Stimulated activated naive B cell treated with anti-CD40 and anti-IgM and Interleukin-4, amounts not matched to agents 10 μg/mL and 1 μg/mL and 100 μg/mL, for 72 hours (primary cell): ENCODE measurements at regions not wholly inside any gene's neighbourhood (a gene's known extent, or its start where the extent isn't known, plus 50 kb on each side); places are given as distances from the start of the nearest gene placed in this dataset.
A peak's percentile ranks its signal among the peaks of the same experiment; 100 is the strongest.

Source experiments
- ATAC-seq, 2 donors: fragments of 150-1000 bp; cut with Tn5 transposase; replicated peaks; 2 replicates each; pipeline ENCODE4 v1.10.0; 2021; ENCODE audit warnings: moderate library complexity in 1 of 2
- DNase-seq: peaks from one replicate; pipeline ENCODE4 v3.0.0; 2021
- H3K27ac Mint-ChIP-seq: one replicate; pipeline ENCODE4 v1.8.0; 2022; ENCODE audit warnings: mild to moderate bottlenecking, mixed read lengths
- H3K27me3 Mint-ChIP-seq, 2 donors: one replicate each; pipeline ENCODE4 v1.8.0; 2022; ENCODE audit warnings: mixed read lengths in 2 of 2
- H3K36me3 Mint-ChIP-seq, 2 donors: one replicate each; pipeline ENCODE4 v1.8.0; 2022; ENCODE audit warnings: mixed read lengths in 2 of 2, mild to moderate bottlenecking in 1 of 2
- H3K4me1 Mint-ChIP-seq, 2 donors: one replicate each; pipeline ENCODE4 v1.8.0; 2022; ENCODE audit warnings: mixed read lengths in 2 of 2, mild to moderate bottlenecking in 1 of 2
- H3K4me3 Mint-ChIP-seq, 2 donors: one replicate each; pipeline ENCODE4 v1.8.0; 2022; ENCODE audit warnings: mild to moderate bottlenecking in 2 of 2, mixed read lengths in 2 of 2, moderate library complexity in 1 of 2
- H3K9me3 Mint-ChIP-seq, 2 donors: one replicate each; pipeline ENCODE4 v1.8.0; 2022; ENCODE audit warnings: mixed read lengths in 2 of 2, mild to moderate bottlenecking in 1 of 2

- DNase-seq (peak; percentile 39), ATAC-seq (peak; percentile 85)
- no peaks in the 10 kb centered on the region for H3K36me3 Mint-ChIP-seq
- H3K4me1 Mint-ChIP-seq, result peaks cover 4 to 9% of the 10 kb centered on the region in 2 donors
- no peaks in the 10 kb centered on the region for H3K9me3 Mint-ChIP-seq
- no peak overlapping the region for H3K27ac Mint-ChIP-seq
- H3K27me3 Mint-ChIP-seq, result peaks cover 8 to 21% of the 10 kb centered on the region in 2 donors
- H3K4me3 Mint-ChIP-seq, result peak overlapping the region; percentile 70 to 76
These were observed 880.1 kb upstream of the SEMA6A start for GRCh38 chr5:117454716-117455212.

GRCh38 chr5:117436846-117437245, 862.2 kb upstream of the SEMA6A start:
- Mint-ChIP-seq H3K27ac (no peak overlapping the region), H3K4me3 (no peak overlapping the region), H3K36me3 (no peaks in the 10 kb centered on the region), H3K4me1 (no peaks in the 10 kb centered on the region), H3K9me3 (no peaks in the 10 kb centered on the region), H3K27me3 (no peaks in the 10 kb centered on the region)
- ATAC-seq, result no peak
- no peak for DNase-seq

GRCh38 chr5:117435203-117435602, 860.6 kb upstream of the SEMA6A start:
- no peak for DNase-seq
- Mint-ChIP-seq H3K27me3 (no peaks in the 10 kb centered on the region), H3K4me1 (no peaks in the 10 kb centered on the region), H3K9me3 (no peaks in the 10 kb centered on the region), H3K36me3 (no peaks in the 10 kb centered on the region), H3K4me3 (no peak overlapping the region), H3K27ac (no peak overlapping the region)
- no peak for ATAC-seq

- H3K4me3 Mint-ChIP-seq, result no peak overlapping the region
- H3K9me3 Mint-ChIP-seq, result no peaks in the 10 kb centered on the region
- H3K27ac Mint-ChIP-seq, result no peak overlapping the region
- H3K4me1 Mint-ChIP-seq, result no peaks in the 10 kb centered on the region
- ATAC-seq (no peak), DNase-seq (no peak)
- H3K27me3 Mint-ChIP-seq, result no peaks in the 10 kb centered on the region
- H3K36me3 Mint-ChIP-seq, result no peaks in the 10 kb centered on the region
These were observed 859.6 kb upstream of the SEMA6A start for GRCh38 chr5:117434254-117434653.

- no peaks in the 10 kb centered on the region for H3K9me3 Mint-ChIP-seq
- H3K4me3 Mint-ChIP-seq, result no peak overlapping the region
- no peak for ATAC-seq
- H3K27ac Mint-ChIP-seq, result no peak overlapping the region
- no peaks in the 10 kb centered on the region for H3K27me3 Mint-ChIP-seq
- DNase-seq, result no peak
- no peaks in the 10 kb centered on the region for H3K4me1 Mint-ChIP-seq
- no peaks in the 10 kb centered on the region for H3K36me3 Mint-ChIP-seq
These were observed 859.2 kb upstream of the SEMA6A start for GRCh38 chr5:117433818-117434217.

- H3K27me3 Mint-ChIP-seq, result no peaks in the 10 kb centered on the region
- ATAC-seq, result no peak
- H3K9me3 Mint-ChIP-seq, result no peaks in the 10 kb centered on the region
- no peak overlapping the region for H3K4me3 Mint-ChIP-seq
- no peak overlapping the region for H3K27ac Mint-ChIP-seq
- H3K36me3 Mint-ChIP-seq, result no peaks in the 10 kb centered on the region
- DNase-seq, result no peak
- H3K4me1 Mint-ChIP-seq, result no peaks in the 10 kb centered on the region
These were observed 856.5 kb upstream of the SEMA6A start for GRCh38 chr5:117431091-117431490.

GRCh38 chr5:117425163-117425562, 850.5 kb upstream of the SEMA6A start:
- H3K27ac Mint-ChIP-seq, result no peak overlapping the region
- peaks cover 3 to 7% of the 10 kb centered on the region in 2 donors for H3K9me3 Mint-ChIP-seq
- ATAC-seq (no peak), DNase-seq (no peak)
- no peaks in the 10 kb centered on the region for H3K27me3 Mint-ChIP-seq
- no peak overlapping the region for H3K4me3 Mint-ChIP-seq
- no peaks in the 10 kb centered on the region for H3K36me3 Mint-ChIP-seq
- H3K4me1 Mint-ChIP-seq, result no peaks in the 10 kb centered on the region

- H3K4me1 Mint-ChIP-seq, result no peaks in the 10 kb centered on the region
- H3K4me3 Mint-ChIP-seq, result no peak overlapping the region
- H3K36me3 Mint-ChIP-seq, result no peaks in the 10 kb centered on the region
- peaks cover 3 to 7% of the 10 kb centered on the region in 2 donors for H3K9me3 Mint-ChIP-seq
- no peak for DNase-seq
- H3K27me3 Mint-ChIP-seq, result no peaks in the 10 kb centered on the region
- no peak for ATAC-seq
- no peak overlapping the region for H3K27ac Mint-ChIP-seq
These were observed 849.9 kb upstream of the SEMA6A start for GRCh38 chr5:117424559-117424958.

- Mint-ChIP-seq H3K9me3 (peaks cover 6 to 7% of the 10 kb centered on the region in 2 donors), H3K4me1 (no peaks in the 10 kb centered on the region), H3K27ac (no peak overlapping the region), H3K4me3 (no peak overlapping the region), H3K36me3 (no peaks in the 10 kb centered on the region), H3K27me3 (no peaks in the 10 kb centered on the region)
- ATAC-seq (no peak), DNase-seq (no peak)
These were observed 842.9 kb upstream of the SEMA6A start for GRCh38 chr5:117417501-117417900.

- ATAC-seq (no peak), DNase-seq (no peak)
- Mint-ChIP-seq H3K4me3 (no peak overlapping the region), H3K36me3 (no peaks in the 10 kb centered on the region), H3K27ac (no peak overlapping the region), H3K9me3 (peaks cover 0 to 2% of the 10 kb centered on the region in 2 donors), H3K27me3 (no peaks in the 10 kb centered on the region), H3K4me1 (no peaks in the 10 kb centered on the region)
These were observed 840.3 kb upstream of the SEMA6A start for GRCh38 chr5:117414926-117415325.

GRCh38 chr5:117411701-117412100, 837.1 kb upstream of the SEMA6A start:
- DNase-seq (no peak), ATAC-seq (no peak)
- no peak overlapping the region for H3K4me3 Mint-ChIP-seq
- H3K27me3 Mint-ChIP-seq, result no peaks in the 10 kb centered on the region
- H3K27ac Mint-ChIP-seq, result no peak overlapping the region
- peaks cover 3 to 5% of the 10 kb centered on the region in 2 donors for H3K9me3 Mint-ChIP-seq
- no peaks in the 10 kb centered on the region for H3K36me3 Mint-ChIP-seq
- no peaks in the 10 kb centered on the region for H3K4me1 Mint-ChIP-seq

GRCh38 chr5:117405197-117405596, 830.6 kb upstream of the SEMA6A start:
- H3K27me3 Mint-ChIP-seq, result no peaks in the 10 kb centered on the region
- H3K27ac Mint-ChIP-seq, result no peak overlapping the region
- H3K4me3 Mint-ChIP-seq, result no peak overlapping the region
- ATAC-seq (no peak), DNase-seq (no peak)
- H3K4me1 Mint-ChIP-seq, result no peaks in the 10 kb centered on the region
- no peaks in the 10 kb centered on the region for H3K36me3 Mint-ChIP-seq
- peaks cover 3% of the 10 kb centered on the region in 2 donors for H3K9me3 Mint-ChIP-seq

- Mint-ChIP-seq H3K4me1 (no peaks in the 10 kb centered on the region), H3K9me3 (peaks cover 0 to 1% of the 10 kb centered on the region in 2 donors), H3K36me3 (no peaks in the 10 kb centered on the region), H3K27ac (no peak overlapping the region), H3K4me3 (no peak overlapping the region), H3K27me3 (no peaks in the 10 kb centered on the region)
- no peak for DNase-seq
- no peak for ATAC-seq
These were observed 820.0 kb upstream of the SEMA6A start for GRCh38 chr5:117394506-117395157.

GRCh38 chr5:117393125-117393524, 818.5 kb upstream of the SEMA6A start:
- Mint-ChIP-seq H3K9me3 (peaks cover 0 to 1% of the 10 kb centered on the region in 2 donors), H3K27ac (no peak overlapping the region), H3K27me3 (no peaks in the 10 kb centered on the region), H3K4me3 (no peak overlapping the region), H3K36me3 (no peaks in the 10 kb centered on the region), H3K4me1 (no peaks in the 10 kb centered on the region)
- ATAC-seq (no peak), DNase-seq (no peak)

GRCh38 chr5:117380316-117380715, 805.7 kb upstream of the SEMA6A start:
- DNase-seq (no peak), ATAC-seq (no peak)
- Mint-ChIP-seq H3K4me3 (no peak overlapping the region), H3K27me3 (no peaks in the 10 kb centered on the region), H3K36me3 (no peaks in the 10 kb centered on the region), H3K4me1 (no peaks in the 10 kb centered on the region), H3K9me3 (no peaks in the 10 kb centered on the region), H3K27ac (no peak overlapping the region)
